ENCODE measurements at regions not wholly inside any gene's neighbourhood (a gene's known extent, or its start where the extent isn't known, plus 50 kb on each side); places are given as distances from the start of the nearest gene placed in this dataset.
A peak's percentile ranks its signal among the peaks of the same experiment; 100 is the strongest.

DNA sequence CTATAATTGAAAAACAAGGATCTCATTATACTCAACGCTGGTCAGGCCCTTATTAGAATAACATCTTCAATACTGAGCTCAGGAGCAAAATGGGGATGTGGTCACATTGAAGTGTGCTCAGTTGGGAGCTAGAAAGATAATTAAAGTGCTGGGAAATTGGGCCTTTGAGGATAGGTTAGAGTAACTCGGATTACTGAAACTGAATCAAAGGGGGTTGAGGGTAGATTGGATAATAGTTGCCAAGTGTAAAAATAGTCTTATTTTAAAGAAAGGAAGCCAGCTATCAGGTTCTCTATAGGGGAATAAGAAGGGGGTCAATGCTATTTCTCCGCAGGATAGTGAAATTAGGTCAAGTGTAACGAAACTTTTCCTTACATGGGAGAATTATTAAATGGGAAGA is 391.0 kb upstream of the PTPRD start:
- DNase-seq, result no peak

- no peak for DNase-seq
Measured at GRCh38 chr9:11011696-11012095, 398.9 kb upstream of the PTPRD start.

DNA sequence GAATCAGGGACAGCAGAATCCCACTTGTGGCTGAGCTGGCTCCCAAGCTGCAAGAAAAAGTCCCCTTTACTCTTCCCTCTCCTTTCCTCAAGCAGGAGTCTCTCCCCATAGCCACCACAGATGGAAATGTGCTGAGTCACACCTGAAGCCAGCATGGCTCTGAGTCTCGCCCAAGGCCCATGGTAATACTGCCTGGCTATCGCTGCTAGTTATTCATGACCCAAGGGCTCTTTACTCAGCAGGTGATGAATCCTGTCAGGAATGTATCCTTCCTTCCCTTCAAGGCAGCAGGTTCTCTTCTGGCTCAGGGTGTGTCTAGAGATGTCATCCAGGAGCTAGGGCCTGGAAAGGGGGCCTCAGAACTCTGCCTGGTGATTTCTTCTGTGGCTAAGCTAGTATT is 403.3 kb upstream of the PTPRD start:
- no peak for DNase-seq

DNA sequence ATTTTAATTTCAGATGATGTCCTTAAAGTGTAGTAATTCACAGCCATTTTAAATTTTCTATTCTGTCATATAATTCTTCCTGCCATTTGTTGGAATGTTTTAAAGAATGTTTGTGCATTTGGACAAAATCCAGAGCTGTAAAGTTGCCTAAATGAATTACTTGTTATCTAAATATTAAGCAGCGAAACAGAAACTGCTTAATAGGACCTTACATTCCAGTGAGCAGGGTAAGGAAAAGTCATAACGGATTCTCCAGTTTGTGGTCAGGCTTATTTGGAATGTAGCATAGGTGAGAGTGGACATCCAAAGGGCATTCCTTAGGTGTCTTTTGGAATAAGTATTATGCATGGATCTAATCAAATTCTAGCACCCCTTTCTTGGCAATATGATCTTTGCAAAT is 410.4 kb upstream of the PTPRD start:
- no peak for DNase-seq

GRCh38 chr9:11025775-11026174 is 413.0 kb upstream of the PTPRD start:
- no peak for DNase-seq

DNA sequence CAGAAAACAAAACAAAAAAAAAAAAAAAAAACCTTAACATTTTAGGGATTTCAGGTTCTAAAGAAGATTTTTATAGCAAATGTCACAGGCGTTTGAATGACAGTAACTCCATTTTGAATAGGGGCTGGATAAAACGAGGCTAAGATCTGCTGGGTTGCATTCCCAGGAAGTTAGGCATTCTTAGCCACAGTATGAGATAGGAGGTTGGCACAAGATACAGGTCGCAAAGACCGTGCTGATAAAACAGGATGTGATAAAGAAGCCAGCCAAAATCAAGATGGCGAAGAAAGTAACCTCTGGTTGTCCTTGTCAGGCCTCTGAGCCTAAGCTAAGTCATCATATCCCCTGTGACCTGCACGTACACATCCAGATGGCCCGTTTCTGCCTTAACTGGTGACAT is 425.6 kb upstream of the PTPRD start:
- DNase-seq, result no peak

- no peak for DNase-seq
Measured at GRCh38 chr9:11039006-11039405, 426.2 kb upstream of the PTPRD start.

DNA sequence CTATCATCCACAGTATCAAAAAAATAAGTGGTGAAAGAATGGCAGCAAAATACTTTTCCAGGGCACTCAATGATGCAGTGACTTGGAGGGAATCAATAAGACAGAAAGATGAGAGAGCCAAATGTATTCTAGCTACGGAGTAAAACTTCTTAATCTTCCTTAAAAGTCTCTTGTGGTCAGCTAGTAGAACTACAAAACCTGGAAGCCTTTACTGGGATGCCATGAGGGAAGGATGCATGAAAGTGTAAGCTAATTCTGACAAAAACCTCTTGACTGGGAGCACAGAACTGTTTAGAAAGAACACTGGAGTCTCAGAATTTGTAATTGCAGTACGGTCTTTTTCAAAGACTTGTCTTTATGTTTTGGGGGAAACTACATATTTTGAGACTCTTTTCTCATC is 432.8 kb upstream of the PTPRD start:
- DNase-seq, result no peak

- DNase-seq, result no peak
Measured at GRCh38 chr9:11063263-11063662, 450.5 kb upstream of the PTPRD start.

DNA sequence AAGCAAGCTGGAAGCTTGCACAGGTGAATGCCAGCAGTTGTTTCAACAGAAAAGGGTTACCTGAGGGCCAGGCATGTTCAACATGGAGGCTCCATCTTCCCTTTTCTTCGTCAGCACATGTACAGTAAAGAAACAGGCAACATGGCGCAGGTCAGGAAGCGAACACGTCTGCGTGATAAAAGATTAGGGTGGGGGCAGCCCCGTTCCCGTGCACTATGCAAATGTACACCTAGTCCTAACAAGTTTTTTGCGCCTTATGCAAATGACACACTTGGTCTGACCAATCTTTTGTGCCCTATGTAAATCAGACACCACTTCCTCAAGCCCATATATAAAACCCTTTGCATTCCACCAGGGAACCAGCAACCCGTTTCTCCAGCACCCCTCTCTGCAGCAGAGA is 452.1 kb upstream of the PTPRD start:
- no peak for DNase-seq

DNA sequence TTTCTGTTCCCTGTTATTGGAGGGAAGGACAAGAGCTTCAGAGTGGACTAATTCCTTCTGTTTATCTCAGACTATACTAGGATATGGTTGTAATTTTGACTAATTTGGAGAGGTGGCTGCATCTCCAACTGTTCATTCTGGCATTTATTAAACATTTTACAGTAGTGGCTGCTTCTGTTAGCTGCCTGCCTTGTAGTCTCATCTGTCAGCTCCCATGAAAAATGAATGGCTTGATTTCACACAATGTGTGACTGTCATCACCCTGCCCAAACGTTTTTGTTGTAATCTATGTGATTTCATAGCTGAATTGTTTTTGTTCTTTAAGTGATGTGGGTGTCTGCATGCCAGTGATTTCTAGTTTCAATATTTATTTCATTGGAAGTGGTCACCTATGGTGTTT is 459.4 kb upstream of the PTPRD start:
- peak; percentile 4 for DNase-seq

- no peak for DNase-seq
Measured at GRCh38 chr9:11086561-11086960, 473.8 kb upstream of the PTPRD start.

DNA sequence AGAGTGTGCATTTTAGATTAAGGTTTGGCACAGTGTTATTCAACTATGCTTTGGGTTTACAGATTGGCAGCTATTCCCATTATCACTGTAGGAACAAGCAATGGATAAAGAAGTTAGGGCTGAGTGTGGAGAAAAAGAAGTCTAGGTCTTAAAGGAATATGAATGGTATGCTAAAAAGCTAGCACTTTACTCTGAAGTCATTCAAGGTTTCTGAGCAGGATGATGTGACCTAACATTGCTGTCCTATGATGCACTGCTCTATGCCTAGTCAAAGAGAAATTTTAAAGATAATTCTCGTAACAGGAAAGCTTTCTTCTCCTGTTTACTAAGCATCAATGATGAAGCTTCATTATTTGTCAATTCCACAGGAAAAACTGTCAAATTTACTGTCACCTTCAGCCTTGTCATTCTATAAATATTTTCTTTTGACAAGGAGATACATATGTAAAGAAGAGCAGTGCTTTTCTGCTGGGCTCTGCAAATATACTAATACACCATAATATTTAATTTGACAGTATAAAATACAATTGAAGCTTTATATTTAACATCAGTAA is 476.1 kb upstream of the PTPRD start:
- DNase-seq, result no peak

DNA sequence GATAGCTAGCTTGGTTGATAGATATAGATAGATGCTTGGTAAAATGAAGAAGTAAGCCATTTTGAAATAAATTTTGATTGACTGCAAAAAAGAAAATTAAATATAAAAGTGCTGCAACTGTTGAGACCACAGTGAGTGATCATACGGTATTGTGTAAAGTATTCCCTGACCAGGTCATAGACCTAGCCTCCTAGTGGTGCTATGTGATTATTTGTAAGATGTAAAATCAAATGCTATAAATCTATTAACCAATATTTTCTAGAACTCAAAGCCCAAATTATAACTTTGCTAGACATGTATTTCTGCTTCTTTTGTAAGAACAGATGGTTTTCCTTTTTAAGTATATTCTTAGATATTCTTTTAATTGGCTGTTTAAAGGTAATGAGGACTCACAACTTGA is 480.2 kb upstream of the PTPRD start:
- DNase-seq, result no peak

GRCh38 chr9:11097020-11097419 is 484.2 kb upstream of the PTPRD start:
- DNase-seq, result no peak

DNA sequence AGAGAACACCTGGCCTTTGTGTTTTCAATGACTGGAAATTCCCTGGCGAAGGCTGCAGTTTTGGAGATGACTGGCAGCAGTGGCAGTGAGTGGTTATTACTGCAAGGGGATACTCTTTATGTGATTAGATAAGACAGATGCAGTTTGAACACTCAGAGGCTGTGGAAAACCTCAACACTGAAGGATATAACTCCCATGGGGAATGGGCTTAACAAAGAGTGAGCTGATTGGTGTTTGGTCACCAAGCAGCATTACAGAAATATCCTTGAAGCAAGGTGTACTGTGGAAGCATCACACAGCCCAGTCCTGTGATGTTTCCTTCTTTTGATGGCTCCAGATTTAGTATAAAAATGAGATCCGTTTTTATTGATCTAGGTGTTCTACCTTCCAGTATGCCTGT is 490.7 kb upstream of the PTPRD start:
- no peak for DNase-seq

DNA sequence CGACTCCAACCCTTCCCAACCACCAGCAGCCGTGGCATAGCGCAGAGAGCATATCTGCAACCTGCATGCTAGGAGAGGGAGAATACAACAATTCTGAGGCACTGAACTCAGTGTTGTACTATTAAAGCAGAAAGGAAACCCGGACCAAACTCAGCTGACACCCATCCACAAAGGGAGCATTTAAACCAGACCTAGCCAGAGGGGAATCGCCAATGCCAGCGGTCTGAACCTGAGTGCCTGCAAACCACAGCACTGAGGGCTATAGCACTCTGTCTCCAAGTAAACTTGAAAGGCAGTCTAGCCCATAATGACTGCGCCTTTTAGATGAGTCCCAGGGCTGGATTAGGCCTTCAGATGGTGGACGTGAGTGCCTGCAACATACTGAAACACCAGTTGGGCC is 494.4 kb upstream of the PTPRD start:
- DNase-seq, result no peak

GRCh38 chr9:11128156-11128555 is 515.4 kb upstream of the PTPRD start:
- DNase-seq, result no peak

- no peak for DNase-seq
Measured at GRCh38 chr9:11135851-11136250, 523.0 kb upstream of the PTPRD start.

DNA sequence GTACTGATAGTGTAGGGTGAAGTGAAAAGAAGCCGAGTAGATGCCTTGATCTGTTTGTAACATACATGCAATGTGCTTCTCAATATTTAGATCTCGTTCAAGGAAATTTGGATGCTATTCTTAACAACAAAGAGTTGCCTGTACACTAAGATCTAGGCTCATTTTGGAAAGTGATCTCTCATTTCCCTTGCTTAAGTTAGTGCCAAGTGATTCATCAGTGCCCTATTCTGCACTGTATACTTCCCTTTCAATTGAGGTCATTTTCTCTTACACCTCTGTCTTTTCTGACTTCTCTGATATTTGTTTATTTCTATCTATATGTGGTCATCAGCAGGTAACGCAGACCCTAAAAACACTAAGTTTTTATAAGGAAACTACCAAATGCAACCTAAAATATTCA is 528.6 kb upstream of the PTPRD start:
- DNase-seq, result no peak

- DNase-seq, result no peak
Measured at GRCh38 chr9:11142965-11143738, 530.4 kb upstream of the PTPRD start.

- DNase-seq, result no peak
Measured at GRCh38 chr9:11144746-11145145, 531.9 kb upstream of the PTPRD start.

DNA sequence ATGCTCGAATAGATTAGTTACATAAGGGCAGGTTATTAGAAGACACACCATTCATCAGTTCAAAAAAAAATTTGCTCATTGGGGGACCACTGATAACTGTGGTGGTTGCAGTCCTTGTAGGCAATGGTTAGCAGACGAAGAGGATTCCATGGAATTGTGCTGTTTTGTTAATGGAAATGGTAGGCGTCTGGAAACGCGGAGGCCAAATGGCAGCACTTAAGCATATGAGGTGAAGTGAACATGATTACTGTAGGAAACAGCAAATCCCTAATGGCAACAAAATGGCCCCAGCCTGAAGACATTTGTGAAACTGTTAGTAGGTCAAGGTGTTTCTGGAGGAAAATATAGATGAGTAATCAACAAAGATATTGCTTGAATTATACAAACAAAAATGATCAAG is 535.4 kb upstream of the PTPRD start:
- DNase-seq, result no peak

DNA sequence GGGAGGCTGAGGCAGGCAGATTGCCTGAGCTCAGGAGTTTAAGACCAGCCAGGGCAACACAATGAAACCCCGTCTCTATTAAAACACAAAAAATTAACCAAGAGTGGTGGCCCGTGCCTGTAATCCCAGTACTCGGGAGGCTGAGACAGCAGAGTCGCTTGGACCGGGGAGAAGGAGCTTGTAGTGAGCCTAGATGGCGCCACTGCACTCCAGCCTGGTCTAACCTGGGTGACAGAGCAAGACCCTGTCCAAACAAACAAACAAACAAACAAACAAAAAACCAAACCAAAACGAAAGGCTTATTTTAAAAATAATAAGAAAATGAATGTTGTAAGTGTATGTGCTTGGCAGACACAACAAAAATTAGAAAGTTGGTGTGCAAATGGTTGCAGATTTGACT is 536.3 kb upstream of the PTPRD start:
- no peak for DNase-seq

DNA sequence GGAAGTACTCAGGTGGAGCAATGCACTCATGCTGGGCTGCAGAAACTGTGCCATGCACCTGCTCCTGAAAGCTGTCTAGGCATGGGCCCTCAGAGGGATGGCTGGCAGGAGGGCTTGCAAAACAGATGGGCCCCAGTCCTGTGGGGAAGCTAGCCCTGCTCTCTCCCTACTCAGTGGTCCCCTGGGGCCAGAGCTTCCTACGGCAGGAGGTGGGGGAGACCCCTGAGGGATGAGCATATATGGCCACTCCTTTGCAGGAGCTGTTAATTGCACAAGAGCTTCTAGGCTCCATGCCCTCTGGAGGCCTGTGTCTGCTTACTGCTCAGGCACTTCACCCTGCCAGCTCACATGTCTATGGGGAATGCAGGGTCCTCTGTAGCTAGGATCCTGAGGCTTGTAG is 545.3 kb upstream of the PTPRD start:
- DNase-seq, result no peak
